Transverse colon (tissue), 4 donors: ENCODE measurements at regions not wholly inside any gene's neighbourhood (a gene's known extent, or its start where the extent isn't known, plus 50 kb on each side); places are given as distances from the start of the nearest gene placed in this dataset.

Experiments
- DNase-seq: peaks from one replicate; pipeline ENCODE4 v3.0.0-alpha.2; 2019
- H3K27ac ChIP-seq, 4 donors: fragments of 200-600 bp; sonication (generic); 2 replicates each; pipeline ENCODE4 v1.5.1; 2016 to 2018; ENCODE audit warnings: inconsistent platforms in 4 of 4
- H3K27me3 ChIP-seq: fragments of 200-600 bp; sonication (generic); 2 replicates; pipeline ENCODE4 v1.5.1; 2017; ENCODE audit warnings: inconsistent platforms
- H3K36me3 ChIP-seq, 4 donors: fragments of 200-600 bp; sonication (generic); 2 replicates each; pipeline ENCODE4 v1.5.1; 2017 to 2019; ENCODE audit warnings: inconsistent platforms in 4 of 4
- H3K4me1 ChIP-seq, 4 donors: fragments of 200-600 bp; sonication (generic); 2 replicates each; pipeline ENCODE4 v1.5.1; 2017 to 2020; ENCODE audit warnings: inconsistent platforms in 4 of 4
- H3K4me3 ChIP-seq, 4 donors: fragments of 200-600 bp; sonication (generic); 1 replicate in 1 of 4; 2 replicates in 3 of 4; pipeline versions ENCODE4 v1.5.1 to v1.6.1; 2017 to 2019; ENCODE audit warnings: inconsistent platforms in 4 of 4
- H3K9me3 ChIP-seq, 2 donors: fragments of 200-600 bp; sonication (generic); 2 replicates each; pipeline ENCODE4 v1.5.1; 2017 to 2019; ENCODE audit warnings: inconsistent platforms in 2 of 2
- EP300 ChIP-seq: sonication (generic); formaldehyde crosslinking; IDR thresholded peaks from one replicate; pipeline ENCODE4 v1.6.1; 2017; ENCODE audit warnings: antibody characterized with exemption, low read depth
- POLR2A ChIP-seq: fragments of 450-650 bp; IDR thresholded peaks from one replicate; pipeline ENCODE4 v1.6.1; 2016; ENCODE audit warnings: antibody characterized with exemption, mild to moderate bottlenecking, moderate library complexity
- POLR2AphosphoS5 ChIP-seq, 3 donors: sonication (generic); formaldehyde crosslinking; IDR thresholded peaks; one replicate each; pipeline ENCODE4 v1.6.1; 2016; ENCODE audit warnings: antibody characterized with exemption in 3 of 3
- whole genome bisulfite sequencing, 2 donors: methylation state at CpG; one replicate each; pipeline ENCODE4 v1.1.5; 2018; ENCODE audit warnings: low coverage in 1 of 2; 5-methylcytosine and 5-hydroxymethylcytosine counted together
- in situ Hi-C, 4 donors: fragments of 200-750 bp; cut with MboI; loops; one replicate each; pipeline versions ENCODE4 v1.15.0 to v1.15.1; 2017; ENCODE audit warnings: low sequenced_read_pairs in 3 of 4, low pct_ligation_motif_present in 1 of 4, low pct_unique_long_range_greater_than_20kb in 1 of 4
- intact Hi-C: fragments of 100-400 bp; cut with DNase I; formaldehyde crosslinking; loops from one replicate; pipeline ENCODE4 v1.15.1; 2023; ENCODE audit warnings: low total_unique reads
- TF ChIP-seq, protein P1 (sequence below), 5 experiments: fragments of 200-600 bp in 3 of 5; fragments of 450-650 bp in 2 of 5; sonication (generic) in 3 of 5; IDR thresholded peaks; 1 replicate in 2 of 5; 2 replicates in 3 of 5; pipeline ENCODE4 v1.5.1; 2016 to 2017; ENCODE audit warnings: antibody characterized with exemption in 5 of 5, inconsistent platforms in 3 of 5, mild to moderate bottlenecking in 2 of 5, moderate library complexity in 1 of 5

DNA sequence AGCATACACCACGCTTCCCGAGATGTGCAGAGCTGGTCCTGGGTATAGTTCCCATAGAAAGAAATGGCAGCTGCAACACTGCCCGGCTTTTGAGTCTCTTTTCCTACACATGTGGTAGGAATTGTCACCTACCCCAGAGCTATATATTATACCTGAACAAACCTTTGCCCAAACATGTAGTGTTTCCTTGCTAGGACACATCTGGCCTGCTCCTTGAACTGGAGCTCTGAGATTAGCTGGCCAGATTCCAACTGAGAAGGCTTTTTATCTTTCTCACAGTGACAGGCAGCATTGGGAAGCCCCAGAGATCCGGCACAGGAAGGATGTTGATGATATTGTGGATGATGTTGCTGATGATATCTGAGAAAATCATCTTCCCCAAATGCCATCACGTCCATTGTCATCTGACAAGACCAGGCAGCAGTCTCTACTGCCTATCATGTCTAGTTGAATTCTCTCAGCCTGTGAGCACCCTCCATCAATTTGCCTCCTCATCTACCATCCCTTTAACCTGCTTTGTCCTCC is 115.0 kb upstream of the SMYD2 start:
- intact Hi-C loops (no loop called here), in situ Hi-C loops (no loop called here)
- Histone ChIP-seq H3K36me3 (no peaks in the 10 kb centered on the region), H3K9me3 (no peaks in the 10 kb centered on the region), H3K4me1 (no peaks in the 10 kb centered on the region), H3K4me3 (no peak overlapping the region), H3K27ac (no peak overlapping the region), H3K27me3 (no peaks in the 10 kb centered on the region)
- TF ChIP-seq EP300: no peak
- TF ChIP-seq POLR2A: no peak
- TF ChIP-seq, protein P1, sequence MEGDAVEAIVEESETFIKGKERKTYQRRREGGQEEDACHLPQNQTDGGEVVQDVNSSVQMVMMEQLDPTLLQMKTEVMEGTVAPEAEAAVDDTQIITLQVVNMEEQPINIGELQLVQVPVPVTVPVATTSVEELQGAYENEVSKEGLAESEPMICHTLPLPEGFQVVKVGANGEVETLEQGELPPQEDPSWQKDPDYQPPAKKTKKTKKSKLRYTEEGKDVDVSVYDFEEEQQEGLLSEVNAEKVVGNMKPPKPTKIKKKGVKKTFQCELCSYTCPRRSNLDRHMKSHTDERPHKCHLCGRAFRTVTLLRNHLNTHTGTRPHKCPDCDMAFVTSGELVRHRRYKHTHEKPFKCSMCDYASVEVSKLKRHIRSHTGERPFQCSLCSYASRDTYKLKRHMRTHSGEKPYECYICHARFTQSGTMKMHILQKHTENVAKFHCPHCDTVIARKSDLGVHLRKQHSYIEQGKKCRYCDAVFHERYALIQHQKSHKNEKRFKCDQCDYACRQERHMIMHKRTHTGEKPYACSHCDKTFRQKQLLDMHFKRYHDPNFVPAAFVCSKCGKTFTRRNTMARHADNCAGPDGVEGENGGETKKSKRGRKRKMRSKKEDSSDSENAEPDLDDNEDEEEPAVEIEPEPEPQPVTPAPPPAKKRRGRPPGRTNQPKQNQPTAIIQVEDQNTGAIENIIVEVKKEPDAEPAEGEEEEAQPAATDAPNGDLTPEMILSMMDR (IDR thresholded peaks at IDR 0.05): no peak
- no peak for DNase-seq
- WGBS, 2 donors: 66 to 85% methylated on average over 4 to 5 of the region's 5 CpGs

DNA sequence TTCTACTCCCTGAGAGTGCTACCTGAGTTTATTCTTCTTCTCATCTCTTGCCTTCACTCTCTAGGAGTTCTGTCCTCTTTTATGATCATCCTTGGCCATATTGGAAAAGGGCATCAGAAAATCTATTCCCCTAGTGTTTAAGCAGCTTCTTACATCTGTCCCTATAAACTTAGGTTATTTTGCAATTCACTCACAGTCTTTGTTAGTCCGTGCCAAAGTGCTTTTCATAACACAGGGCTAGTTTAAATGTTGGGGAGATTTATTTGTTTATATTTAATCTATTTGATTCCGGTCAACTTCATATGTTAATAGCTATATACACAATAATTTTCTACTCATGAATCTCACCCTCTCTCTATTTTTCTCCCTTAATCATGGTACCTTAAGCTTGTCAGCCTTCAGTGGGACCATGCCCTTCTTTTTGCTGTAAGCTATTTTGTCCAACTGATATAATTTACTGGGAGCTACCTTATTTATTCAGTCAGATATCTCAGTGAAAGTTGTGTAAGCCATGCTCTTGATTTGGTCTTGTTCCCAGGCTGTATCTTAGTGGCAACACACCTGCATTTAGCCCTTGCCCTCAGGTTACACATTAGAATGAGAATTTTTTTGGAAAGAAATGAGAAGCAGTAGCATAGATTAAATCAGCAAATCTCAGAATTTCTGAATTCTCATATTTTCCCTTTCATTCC is 106.3 kb upstream of the SMYD2 start:
- DNase-seq: no peak
- TF ChIP-seq EP300 (no peak), POLR2AphosphoS5 (IDR thresholded peaks at IDR 0.05) (no peak), POLR2A (no peak)
- TF ChIP-seq, protein P1 (IDR thresholded peaks at IDR 0.05): no peak
- Histone ChIP-seq H3K9me3 (no peaks in the 10 kb centered on the region), H3K27me3 (no peaks in the 10 kb centered on the region), H3K4me1 (no peaks in the 10 kb centered on the region), H3K27ac (no peak overlapping the region), H3K4me3 (no peak overlapping the region), H3K36me3 (peaks cover 0 to 2% (median 0%) of the 10 kb centered on the region in 4 donors)
- 24 to 31% methylated on average over 2 of the region's 2 CpGs for WGBS, 2 donors
- intact Hi-C loops: no loop called here
- in situ Hi-C loops: no loop called here

DNA sequence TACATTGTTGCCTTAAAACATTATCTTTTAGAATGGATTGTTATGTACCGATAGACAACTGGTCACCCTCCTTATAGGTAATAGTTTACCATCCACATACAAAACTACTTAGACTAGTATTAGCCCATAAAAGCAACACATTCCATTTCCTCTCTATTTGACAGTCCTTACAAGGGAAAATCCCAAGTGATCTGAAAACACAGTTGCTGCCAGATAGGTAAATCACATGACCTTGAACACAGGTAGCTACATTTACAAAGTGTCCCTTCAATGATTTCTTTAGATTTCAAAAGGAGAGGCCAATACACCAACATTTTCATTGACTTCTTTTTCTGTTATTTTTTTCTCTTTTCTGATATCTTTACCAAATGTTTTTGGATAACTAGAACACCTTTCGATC is 102.9 kb upstream of the SMYD2 start:
- TF ChIP-seq EP300 (no peak), POLR2A (no peak)
- WGBS, 2 donors: 90 to 100% methylated on average over 2 of the region's 2 CpGs
- in situ Hi-C loops: no loop called here
- intact Hi-C loops: no loop called here
- DNase-seq: no peak
- Histone ChIP-seq H3K4me1 (no peaks in the 10 kb centered on the region), H3K36me3 (no peaks in the 10 kb centered on the region), H3K4me3 (no peak overlapping the region), H3K9me3 (no peaks in the 10 kb centered on the region), H3K27me3 (peaks cover 10% of the 10 kb centered on the region), H3K27ac (no peak overlapping the region)

DNA sequence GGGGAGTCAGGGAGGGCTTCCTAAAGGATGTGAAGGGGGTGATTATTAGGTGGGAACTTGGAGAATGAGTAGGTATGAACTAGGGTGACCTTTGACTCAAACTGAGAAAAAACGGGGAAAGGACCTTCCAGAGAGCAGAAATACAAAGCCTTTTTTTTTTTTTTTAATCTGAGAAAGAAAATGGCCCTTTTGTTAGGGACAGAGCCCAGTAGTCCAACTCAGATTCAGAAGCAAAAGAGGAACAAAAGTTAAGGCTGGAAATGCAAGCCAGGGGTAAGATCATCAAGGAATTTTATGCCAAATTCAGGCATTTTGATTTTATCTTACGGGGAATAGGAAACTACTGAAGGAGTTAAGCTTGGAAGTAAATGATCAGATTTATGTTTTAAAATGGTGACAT is 96.0 kb upstream of the SMYD2 start:
- Histone ChIP-seq H3K4me3 (no peak overlapping the region), H3K27me3 (peaks cover 62% of the 10 kb centered on the region), H3K36me3 (no peaks in the 10 kb centered on the region), H3K9me3 (no peaks in the 10 kb centered on the region), H3K4me1 (peaks cover 0 to 6% (median 2%) of the 10 kb centered on the region in 4 donors), H3K27ac (no peak overlapping the region)
- WGBS, 2 donors: 55 to 58% methylated on average over 2 of the region's 2 CpGs
- in situ Hi-C loops (loop anchor here in 1 of 4 donors (10.0 kb wide), 1 partner anchor 60 kb away; no protein-coding TSS in a partner anchor), intact Hi-C loops (no loop called here)
- TF ChIP-seq POLR2AphosphoS5 (IDR thresholded peaks at IDR 0.05) (no peak), POLR2A (no peak), EP300 (no peak)
- TF ChIP-seq, protein P1 (IDR thresholded peaks at IDR 0.05): no peak
- DNase-seq: no peak
